Choroid plexus epithelial cell (primary cell): ENCODE measurements at regions not wholly inside any gene's neighbourhood (a gene's known extent, or its start where the extent isn't known, plus 50 kb on each side); places are given as distances from the start of the nearest gene placed in this dataset.

Experiments
- DNase-seq: peaks from one replicate; pipeline ENCODE4 v3.0.0-alpha.2; 2010; ENCODE audit warnings: low read depth
- H3K4me3 ChIP-seq: 2 replicates; pipeline ENCODE4 v1.5.1; 2011; ENCODE audit warnings: low read depth, mild to moderate bottlenecking, control low read depth, low read length, moderate library complexity
- CTCF ChIP-seq: conservative IDR thresholded peaks from 2 replicates; pipeline ENCODE4 v1.5.1; 2011; ENCODE audit warnings: low read depth, mild to moderate bottlenecking, control low read depth, inconsistent platforms, low read length, moderate library complexity

GRCh38 chr10:120656107-120656506 is 195.1 kb upstream of the WDR11 start:
- no peak for TF ChIP-seq CTCF
- H3K4me3 ChIP-seq = no peak overlapping the region
- DNase-seq = no peak

DNA sequence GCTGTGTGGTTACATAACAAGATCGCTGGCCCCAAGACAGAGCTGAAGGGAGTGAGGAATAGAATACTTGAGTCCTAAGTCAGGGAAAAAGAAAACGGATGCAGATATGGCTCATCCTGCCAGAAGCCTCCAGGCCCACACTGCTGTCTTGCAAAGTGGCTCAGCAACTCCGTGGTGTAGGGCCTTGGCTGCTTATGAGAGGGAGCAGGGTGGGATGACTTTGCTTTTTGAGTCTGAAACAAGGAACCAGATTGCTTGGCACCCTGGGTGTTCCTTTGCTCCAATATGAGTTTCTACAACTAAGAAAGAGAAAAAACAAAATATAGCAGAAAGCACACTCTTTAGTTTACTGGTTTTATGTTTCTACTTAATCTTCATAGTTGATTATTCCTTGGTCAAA is 193.8 kb upstream of the WDR11 start:
- no peak overlapping the region for H3K4me3 ChIP-seq
- TF ChIP-seq CTCF = no peak
- DNase-seq = no peak

DNA sequence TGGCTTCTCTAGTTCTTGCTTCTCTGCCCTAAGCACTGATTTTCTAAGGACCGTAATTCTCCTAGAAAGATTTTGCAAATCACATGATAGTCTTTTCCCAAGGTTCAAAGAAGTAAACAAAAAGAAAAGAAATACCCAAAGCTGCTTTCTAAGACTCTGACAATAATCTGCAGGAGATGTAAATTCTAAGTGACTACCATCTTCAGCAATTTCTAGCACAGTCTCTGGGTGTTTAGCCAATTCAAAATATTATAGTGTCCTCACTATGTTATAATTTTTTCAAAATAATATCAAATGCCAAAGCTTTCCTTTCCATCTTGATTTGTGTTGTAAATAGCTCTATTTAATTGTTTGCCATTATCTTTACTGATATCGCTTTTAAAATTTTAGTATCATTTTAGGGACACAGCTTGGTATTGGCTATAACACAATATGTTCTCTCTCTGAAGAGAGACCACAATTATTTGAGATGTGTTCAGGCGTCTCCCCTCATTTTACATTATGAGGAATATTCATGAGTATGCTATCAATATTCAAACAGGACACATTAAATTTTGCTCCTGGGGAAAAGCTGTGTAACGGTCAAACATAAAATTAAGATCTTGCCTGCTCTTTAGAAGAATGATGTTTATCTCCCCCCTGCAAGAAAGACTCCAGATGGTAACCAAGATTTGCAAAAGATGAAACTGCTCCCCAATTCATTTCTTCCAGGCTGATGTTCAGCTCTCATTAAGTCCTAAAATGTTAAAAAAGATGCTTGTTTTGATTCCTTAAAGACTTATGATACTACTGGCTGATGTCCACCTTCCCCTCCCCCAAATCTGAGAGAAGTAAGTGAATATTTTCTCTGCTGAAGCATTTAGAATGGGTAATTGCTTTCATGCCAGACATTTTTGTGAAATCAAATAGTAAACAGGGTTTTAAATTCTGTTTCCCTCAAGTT is 191.9 kb upstream of the WDR11 start:
- no peak overlapping the region for H3K4me3 ChIP-seq
- no peak for TF ChIP-seq CTCF
- no peak for DNase-seq

- TF ChIP-seq CTCF = no peak
- H3K4me3 ChIP-seq = no peak overlapping the region
- no peak for DNase-seq
Measured at GRCh38 chr10:120666308-120666707, 184.9 kb upstream of the WDR11 start.

- DNase-seq = no peak
Measured at GRCh38 chr10:120667276-120667675, 183.9 kb upstream of the WDR11 start.

DNA sequence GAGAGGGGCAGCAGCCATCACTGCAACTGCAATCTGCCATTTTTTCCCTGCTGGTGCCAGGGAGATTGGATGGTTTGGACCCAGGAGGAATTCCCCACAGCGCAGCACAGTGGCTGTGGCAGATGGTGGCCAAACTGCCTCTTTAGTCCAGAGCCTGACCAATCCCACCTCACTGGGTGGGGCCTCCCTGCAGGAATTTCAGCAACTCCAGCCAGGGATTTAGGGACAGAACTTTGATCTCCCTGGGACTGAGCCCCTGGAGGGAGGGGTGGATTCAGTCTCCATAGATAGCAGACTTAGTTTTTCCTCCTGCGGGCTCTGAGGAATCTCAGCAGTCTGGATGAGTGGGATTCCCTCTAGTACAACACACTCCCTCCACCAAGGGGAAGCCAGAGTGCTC is 179.7 kb upstream of the WDR11 start:
- DNase-seq = no peak
- no peak overlapping the region for H3K4me3 ChIP-seq
- TF ChIP-seq CTCF = no peak

More at GRCh38 chr10:120667276-120667675, 183.9 kb upstream of the WDR11 start:
- no peak overlapping the region for H3K4me3 ChIP-seq
- no peak for TF ChIP-seq CTCF

GRCh38 chr10:120683454-120683853 is 167.7 kb upstream of the WDR11 start:
- TF ChIP-seq CTCF = no peak
- no peak overlapping the region for H3K4me3 ChIP-seq
- DNase-seq = no peak
